HG02852 (cell line): ENCODE measurements at regions not wholly inside any gene's neighbourhood (a gene's known extent, or its start where the extent isn't known, plus 50 kb on each side); places are given as distances from the start of the nearest gene placed in this dataset.
"Not testable (repeated sequence)": the region's sequence is repeated elsewhere in the genome, so short reads cannot be mapped to it uniquely, and the experiment has no call there.

ENCODE experiments used
- ATAC-seq: cut with Tn5 transposase; IDR thresholded peaks from one replicate; pipeline ENCODE4 v1.9.1; 2021; ENCODE audit warnings: mild to moderate bottlenecking, moderate library complexity; ENCODE audit not compliant: unreplicated experiment

DNA sequence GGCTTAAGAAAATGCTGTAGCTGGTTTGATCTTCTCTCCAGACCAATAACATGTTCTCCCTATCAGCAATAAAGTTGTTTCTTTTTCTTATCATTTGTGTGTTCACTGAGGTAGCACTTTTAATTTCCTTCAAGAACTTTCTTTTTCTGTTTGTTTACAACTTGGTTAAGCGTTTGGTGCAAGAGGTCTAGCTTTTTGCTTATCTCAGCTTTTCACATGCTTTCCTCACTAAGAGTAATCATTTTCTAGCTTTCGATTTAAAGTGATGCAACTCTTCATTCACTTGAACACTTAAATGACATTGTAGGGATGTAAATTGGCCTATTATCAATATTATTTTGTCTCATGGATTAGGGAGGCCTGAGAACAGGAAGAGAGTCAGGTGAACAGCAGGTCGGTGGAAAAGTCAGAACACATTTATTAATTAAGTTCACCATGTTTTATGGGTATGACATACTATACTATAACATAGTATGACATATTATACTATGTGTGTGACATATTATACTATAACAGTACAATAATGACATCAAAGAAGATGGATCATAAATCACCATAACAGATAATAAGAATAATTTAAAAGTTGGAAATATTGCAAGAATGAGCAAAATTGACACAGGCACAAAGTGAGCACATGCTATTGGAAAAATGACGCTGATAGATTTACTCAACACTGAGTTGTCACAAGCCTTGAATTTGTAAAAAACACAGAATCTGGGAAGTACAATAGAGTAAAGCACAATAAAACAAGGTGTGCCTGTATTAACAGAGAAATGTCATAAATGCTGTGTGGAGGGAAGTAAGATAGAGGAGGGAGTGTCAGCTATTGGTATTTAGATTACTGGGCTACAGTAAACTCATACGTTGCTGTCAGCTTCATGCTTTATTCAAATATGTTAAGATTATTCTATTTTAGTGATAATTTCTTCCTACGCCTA, 218.6 kb upstream of the SLC7A11 start:
- no peak for ATAC-seq

DNA sequence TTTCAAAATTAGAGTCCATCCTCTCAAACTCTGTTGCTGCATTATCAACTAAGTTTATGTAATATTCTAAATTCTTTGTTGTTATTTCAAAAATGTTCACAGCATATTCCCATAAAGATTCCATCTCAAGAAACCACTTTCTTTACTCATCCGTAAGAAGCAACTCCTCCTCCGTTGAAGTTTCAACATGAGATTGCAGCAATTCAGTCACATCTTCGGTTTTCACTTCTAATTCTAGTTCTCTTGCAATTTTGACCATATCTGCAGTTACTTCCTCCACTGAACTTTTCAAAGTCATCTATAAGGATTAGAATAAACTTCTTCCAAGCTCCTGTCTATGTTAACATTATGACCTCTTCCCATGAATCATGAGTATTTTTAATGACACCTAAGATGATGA, 216.6 kb upstream of the SLC7A11 start:
- ATAC-seq, result no peak

DNA sequence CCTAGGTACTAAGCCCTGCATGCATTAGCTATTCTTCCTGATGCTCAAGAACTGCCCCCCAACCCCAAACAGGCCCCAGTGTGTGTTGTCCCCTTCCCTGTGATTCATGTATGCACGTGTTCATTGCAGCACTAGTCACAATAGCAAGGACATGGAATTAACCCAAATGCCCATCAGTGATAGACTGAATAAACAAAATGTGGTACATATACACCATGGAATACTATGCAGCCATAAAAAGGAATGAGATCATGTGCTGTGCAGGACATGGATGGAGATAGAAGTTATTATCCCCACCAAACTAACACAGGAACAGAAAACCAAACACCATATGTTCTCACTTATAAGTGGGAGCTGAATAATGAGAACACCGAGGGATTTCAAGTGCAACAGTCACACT, 214.2 kb upstream of the SLC7A11 start:
- ATAC-seq, result not testable (repeated sequence)

DNA sequence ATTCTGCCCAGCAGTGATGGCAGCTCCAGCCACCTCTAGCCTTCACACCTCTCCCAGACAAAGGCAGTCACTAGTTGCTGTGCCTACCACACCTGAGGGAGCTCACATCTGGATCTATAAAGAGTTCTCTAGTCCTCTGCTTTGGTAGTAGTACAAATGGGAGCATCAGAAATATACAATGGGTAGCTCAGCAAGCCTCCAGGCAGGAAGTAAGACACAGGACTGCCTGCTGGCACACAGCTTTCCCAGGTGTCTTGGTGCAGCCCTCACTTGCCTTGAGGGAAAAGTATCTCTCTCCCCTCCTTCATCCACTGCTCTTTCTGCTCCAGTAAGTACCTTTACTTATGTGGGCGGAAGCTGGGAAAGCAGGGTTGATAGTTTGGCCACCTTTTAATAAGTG, 212.9 kb upstream of the SLC7A11 start:
- ATAC-seq, result no peak

DNA sequence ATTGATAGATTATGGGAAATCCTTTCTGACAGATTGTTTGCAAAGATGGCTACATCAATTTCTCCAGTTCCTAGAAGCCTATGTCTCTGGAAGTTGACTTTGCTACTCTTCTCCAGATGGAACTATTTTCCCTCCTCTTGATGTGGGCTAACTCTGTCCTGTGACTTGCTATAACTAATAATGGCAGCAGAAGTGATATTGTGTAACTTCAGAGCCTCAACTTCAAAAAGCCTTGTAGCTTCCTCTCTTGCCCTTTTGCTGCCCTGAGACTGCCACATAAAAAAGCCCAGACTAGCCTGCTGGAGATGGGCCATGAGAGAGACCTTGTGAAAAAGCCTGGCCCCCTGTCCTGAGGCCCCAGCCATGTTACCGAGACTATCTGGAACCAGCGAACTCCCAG, 210.7 kb upstream of the SLC7A11 start:
- no peak for ATAC-seq

DNA sequence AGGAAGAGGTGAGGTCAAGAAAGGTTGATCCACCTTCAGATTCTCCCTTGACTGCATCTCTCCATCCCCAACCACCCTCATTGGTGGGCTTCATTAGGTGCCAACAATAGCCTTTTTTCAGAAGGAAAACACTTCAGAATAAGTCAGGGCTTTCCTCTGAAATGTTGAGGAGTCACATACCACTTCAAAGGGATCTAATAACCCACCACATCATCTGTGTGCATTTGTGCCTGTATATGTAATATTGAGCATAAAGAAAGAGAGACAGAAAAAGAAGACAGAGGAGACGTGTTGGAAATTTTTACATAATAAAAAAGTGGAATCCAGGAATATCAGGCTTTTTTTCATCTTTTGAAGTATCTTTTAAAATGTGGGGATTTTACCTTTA, 209.1 kb upstream of the SLC7A11 start:
- no peak for ATAC-seq

DNA sequence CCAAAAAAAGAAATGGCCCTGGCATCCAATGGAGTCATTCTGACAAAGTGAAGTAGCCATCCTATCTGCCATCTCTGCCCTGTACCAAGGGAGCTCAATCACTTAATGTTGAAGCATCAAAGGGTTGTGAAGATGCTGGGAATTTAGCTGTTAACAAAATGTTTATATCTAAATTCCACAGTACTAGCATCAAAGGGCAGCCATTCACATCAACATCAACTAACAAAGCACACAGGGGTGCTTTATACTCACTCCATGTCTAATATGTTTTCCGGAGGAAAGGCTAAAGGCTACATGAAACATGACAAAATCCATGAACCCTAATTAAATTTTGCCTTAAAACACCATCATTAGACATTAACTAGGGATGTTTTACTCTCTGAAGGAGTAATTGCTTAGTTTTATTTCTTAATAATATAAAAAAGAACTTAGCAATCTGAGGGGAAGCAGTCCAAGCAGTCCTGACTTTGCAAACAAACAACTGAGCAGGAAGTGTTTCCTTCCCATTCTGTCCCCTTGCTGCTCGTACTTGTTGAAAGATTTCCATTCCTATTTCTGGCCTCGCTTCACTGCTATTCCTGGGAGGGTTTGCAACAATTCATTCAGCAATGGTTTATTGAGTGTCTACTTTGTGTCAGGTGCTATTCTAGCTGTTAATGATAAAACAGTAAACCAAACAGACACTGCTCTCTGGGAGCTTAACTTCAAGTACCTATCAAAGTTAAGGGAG, 208.6 kb upstream of the SLC7A11 start:
- no peak for ATAC-seq

DNA sequence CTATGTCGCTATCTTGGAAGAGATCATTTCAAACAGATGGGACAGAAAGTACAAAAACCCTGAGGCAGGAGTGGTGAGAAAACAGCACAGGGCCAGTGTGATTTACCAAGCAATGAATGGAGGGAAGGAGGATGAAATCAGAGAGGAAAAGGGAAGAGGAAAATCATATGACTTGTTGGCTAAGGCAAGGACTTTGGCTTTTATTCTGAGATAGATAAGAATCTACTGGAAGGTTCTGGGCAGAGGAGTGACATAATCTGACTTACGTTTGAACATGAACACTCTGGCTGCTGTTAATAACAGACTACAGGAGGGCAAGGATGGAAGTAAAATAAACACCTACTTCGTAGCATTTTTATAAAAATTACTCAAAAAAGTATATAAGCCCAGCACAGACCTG, 207.8 kb upstream of the SLC7A11 start:
- ATAC-seq, result no peak

DNA sequence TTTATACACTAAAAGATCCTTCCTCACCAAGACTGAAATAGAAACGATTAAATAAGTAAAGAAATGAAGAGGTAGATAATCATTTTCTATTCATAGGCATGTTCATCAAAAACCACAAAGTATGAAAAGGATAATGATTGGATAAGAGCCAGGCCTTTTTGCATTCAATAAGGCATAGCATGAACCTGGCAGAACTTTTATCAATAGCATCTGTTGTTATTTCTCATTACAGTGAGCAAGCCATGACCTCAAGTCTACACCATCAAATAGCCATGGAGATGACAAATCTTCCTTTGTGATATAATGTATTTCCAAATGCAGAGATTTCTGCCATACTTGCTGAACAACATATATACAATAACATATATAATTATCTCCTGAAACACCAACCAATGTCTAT, 206.0 kb upstream of the SLC7A11 start:
- no peak for ATAC-seq

DNA sequence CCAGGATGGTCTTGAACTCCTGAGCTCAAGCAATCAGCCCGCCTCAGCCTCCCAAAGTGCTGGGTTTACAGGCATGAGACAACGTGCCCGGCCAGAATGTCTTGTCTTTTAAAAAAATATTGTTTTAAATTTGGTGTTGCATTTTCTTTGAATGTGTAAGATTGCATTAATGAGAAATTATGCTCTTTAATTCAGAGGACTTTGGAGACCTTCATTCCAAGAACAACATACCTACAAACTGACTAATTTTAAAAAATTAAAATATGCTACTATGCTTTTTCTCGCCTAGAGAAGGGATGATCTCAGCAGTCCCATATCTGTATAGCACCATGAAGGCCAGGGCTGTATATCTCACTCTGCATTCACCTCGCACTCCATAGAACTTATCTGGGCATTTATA, 204.3 kb upstream of the SLC7A11 start:
- no peak for ATAC-seq

DNA sequence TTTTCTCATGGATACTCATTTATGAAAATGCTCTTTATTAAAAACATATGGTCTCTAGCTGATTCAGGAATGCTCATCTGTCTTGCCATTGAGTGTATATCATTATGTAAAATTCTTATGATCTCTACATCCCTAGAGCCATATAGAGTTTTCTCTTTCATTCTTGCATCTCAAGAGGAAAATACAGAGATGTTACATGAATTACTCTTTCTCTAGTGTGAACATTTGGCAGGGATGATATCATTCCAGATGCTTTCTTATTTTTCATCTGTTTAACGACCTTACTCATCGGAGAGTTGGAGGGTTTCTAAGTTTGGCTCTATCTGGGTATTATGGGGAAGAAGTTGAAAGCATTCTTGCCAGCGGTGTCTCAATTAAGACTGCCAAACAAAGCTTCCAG, 202.9 kb upstream of the SLC7A11 start:
- no peak for ATAC-seq

DNA sequence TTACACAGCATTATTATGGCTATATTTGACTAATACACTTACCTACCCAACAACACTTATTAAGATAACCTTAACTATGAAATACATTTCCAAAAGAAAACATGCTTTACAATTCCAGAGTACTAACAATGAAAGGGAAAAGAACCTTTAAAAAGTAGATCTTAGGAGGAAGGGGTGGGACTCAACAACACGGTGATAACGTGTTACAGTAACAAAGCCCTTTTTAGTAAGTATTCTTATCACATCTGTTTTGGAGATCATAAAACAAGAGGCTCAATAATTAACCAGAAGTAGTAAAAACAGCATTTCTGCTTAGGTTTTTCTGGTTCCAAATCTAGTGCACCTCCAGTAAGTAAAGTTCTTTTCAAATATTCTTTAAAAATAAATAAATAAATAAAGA, 202.1 kb upstream of the SLC7A11 start:
- no peak for ATAC-seq

DNA sequence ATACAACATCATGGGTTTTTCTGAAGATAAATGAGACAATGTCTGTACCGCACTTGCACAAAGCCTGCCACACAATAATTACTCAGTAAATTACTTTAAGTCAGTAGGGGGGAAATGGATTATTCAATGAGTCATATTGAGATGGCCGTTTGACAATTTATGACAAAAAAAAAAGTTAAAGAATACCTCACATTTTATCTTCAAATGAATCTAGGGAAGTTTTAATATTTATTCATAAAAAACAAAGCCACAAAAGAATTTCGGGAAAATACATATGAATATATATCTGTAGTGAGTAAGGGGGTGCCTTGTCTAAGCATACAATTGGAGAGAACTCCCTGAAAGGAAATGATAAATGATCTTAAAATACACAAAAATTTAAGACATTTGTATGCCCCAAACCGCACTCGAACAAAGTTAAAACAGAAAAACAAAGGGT, 197.0 kb upstream of the SLC7A11 start:
- no peak for ATAC-seq

DNA sequence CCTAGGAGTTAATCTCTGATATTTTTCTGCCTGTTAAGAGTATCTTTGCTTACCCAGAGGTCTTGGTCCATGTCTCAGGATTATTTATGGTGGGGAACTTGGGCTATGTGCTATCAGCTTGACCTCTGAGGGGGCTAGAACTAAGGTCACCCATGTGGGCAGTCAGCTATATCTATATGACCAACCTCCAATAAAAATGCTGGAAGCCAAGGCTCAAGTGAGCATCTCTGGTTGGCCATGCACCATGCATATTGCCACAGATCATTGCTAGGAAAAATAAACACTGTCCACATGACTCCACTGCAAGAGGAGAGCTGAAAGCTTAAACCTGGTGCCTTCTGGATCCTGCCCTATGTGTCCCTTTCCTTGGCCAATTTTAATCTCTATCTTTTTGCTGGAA, 196.5 kb upstream of the SLC7A11 start:
- ATAC-seq, result no peak

DNA sequence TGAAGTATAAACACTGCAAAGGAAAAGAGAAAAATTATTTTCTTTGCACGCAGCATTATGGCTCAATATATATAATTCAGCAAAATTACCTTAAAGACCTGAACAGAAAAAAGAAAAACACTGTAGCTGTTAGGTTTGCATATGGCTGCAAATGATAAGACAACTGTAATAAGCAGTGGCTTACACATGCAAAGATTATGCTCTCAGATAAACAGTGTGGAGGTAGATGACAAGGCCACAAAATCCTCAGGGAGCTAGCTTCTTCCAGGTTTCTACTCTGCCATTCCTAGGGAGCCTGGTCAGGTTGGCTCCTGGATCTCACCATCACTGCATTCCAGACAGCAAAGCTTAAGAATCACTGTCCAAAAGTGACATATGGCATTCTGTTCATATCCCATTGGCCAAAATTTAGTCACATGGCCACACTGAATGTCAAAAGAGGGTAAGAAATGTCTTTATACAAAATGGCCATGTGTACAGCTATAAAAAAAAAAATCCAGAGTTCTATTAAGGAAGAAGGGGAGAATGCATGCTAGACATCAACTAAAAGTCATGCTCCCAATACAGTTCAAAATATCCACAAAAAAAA, 195.2 kb upstream of the SLC7A11 start:
- no peak for ATAC-seq

DNA sequence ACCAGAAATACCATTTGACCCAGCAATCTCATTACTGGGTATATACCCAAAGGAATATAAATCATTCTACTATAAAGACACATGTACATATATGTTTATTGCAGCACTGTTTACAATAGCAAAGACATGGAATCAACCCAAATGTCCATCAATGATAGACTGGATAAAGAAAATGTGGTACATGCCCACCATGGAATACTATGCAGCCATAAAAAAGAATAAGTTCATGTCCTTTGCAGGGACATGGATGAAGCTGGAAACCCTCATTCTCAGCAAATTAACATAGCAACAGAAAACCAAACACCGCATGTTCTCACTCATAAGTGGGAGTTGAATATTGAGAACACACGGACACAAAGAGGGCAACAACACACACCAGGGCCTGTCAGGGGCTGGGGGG, 193.6 kb upstream of the SLC7A11 start:
- ATAC-seq, result not testable (repeated sequence)

DNA sequence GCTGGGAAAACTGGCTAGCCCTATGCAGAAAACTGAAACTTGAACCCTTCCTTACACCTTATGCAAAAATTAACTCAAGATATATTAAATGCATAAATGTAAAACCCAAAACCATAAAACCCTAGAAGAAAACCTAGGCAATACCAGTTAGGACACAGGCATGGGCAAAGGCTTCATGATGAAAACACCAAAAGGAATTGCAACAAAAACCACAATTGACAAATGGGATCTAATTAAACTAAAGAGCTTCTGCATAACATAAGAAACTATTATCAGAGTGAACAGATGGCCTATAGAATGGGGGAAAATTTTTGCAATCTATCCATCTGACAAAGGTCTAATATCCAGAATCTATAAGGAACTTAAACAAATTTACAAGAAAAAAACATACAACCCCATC, 192.9 kb upstream of the SLC7A11 start:
- ATAC-seq, result not testable (repeated sequence)

DNA sequence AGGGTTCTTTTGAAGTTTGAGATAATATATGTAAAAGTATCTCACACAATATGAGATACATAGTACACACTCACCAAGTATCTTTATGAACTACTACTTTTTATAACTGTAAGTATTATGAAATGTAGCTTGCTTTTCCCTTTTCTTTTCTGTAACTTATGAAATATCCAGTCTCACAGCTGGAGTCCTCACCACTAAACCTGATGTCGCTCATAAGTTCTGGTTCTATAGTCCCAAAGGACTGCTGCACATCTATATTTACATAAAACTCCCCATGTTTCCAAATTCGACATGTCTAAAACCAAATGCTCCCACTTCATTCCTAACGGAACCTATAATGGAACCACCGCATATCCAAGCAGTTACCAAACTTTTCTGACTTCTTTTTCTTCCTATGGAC, 186.5 kb upstream of the SLC7A11 start:
- no peak for ATAC-seq

DNA sequence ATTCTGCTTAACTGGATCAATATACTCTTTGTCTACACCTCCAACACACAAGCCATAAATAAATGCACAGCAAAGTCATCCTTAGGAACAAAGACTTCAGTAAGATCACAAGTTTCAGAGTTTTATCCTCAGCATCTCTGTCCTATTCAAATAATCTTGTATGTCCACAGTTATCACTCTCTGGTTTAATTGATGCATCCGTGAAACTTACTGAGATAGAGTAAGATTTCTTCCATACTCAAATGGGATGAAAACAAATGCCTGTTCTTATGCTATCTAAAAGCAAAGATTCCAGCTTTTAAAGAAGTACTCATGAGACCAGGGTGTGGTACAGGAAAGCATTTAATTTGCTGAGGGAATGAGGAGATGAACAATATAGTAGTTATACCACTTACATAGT, 184.6 kb upstream of the SLC7A11 start:
- no peak for ATAC-seq

DNA sequence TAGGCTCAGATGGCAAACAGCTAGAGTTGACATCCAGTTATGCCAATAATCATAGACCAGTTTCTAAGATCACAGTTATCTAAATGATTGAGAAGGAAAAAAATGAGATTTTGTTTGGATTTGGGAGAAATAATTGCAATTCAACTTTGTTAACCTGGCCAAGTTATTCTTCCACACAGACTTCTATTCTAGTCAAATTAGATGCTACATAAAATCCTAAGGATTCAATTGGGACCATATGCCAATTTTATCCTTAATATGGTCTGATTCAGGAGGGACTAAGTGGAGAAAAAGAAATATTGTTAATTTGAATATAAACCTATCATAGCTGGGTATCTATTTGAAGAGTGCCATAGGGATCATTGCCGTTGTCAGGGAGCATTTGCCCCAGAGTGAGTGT, 178.3 kb upstream of the SLC7A11 start:
- no peak for ATAC-seq

DNA sequence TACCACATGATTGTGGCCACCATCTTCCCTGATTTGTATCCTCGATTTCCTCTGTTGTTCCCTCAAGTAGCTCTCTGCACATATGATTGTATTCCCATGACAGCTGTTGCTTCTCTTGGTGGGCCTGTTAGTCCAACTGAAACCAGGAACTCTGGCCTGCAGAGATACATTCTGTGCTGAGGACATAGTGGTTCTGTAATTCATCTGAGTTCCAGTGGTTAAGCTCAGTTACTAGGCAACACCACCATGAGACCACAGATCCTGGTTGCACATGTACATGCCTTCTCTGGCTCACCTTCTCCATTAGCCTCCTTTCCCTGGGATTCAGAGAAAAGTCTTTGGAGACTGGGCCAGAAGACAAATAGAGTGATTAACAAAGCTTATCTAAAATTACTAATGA, 172.1 kb upstream of the SLC7A11 start:
- no peak for ATAC-seq

DNA sequence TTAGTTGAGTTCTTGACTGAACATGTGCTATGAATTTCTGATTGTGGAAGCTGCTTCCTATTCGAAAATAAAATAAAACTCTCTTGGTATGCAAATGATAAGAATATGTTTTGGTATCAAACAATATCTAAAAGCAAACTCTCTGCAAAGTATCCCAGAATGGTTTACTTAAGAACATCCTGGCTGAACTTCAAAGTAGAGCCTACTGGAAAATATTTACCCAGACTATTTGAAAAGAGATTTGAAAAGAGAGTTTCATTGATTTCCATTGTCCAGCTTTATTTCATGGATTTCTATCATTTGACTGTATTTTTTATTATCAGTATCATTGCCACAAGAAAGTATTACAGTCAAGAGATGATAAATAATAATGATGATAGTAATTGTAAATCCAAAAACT, 171.1 kb upstream of the SLC7A11 start:
- ATAC-seq, result no peak
